ENCODE measurements at regions not wholly inside any gene's neighbourhood (a gene's known extent, or its start where the extent isn't known, plus 50 kb on each side); places are given as distances from the start of the nearest gene placed in this dataset.

DNA sequence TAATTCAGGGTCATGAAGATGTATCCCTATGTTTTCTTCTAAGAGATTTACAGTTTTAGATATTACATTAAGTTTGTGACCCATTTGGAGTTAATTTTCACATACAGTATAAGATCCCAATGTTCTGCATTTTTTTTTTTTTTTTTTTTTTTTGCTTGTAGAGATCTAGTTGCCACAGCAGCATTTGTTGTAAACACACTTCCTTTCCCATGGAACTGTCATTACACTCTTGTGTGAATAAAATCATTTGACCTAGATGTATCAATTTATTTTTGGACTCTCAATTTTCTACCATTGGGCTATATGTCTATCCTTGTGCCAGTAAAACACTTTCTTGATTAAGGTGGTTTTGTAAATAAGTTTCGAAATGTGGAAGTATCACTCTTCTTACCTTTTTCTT, 1107.2 kb downstream of the TECRL start:
- TF ChIP-seq EZH2 (IDR thresholded peaks at IDR 0.05; ENCODE audit: low read length) (no peak), CTCF (optimal IDR thresholded peaks at IDR 0.05 in 1 of 3, IDR thresholded peaks at IDR 0.05 in 1 of 3, conservative IDR thresholded peaks at IDR 0.05 in 1 of 3; ENCODE audit: extremely low read depth in 1 of 3, insufficient read depth in 2 of 3, low read length in 3 of 3) (no peak)

Measured in keratinocyte (primary cell).